Stimulated activated naive CD8-positive, alpha-beta T cell treated with anti-CD3 and anti-CD28 coated beads, Interleukin-15, Interleukin-2, amounts not matched to agents 100 U/mL and 50 U/mL, for 24 hours (primary cell): ENCODE measurements at regions not wholly inside any gene's neighbourhood (a gene's known extent, or its start where the extent isn't known, plus 50 kb on each side); places are given as distances from the start of the nearest gene placed in this dataset.
"Not testable (repeated sequence)": the region's sequence is repeated elsewhere in the genome, so short reads cannot be mapped to it uniquely, and the experiment has no call there.

ENCODE experiments used
- ATAC-seq: fragments of 150-1000 bp; cut with Tn5 transposase; one replicate; pipeline ENCODE4 v1.10.0; 2021
- DNase-seq: peaks from one replicate; pipeline ENCODE4 v3.0.0; 2021

GRCh38 chr22:47370448-47371262 lies 608.2 kb downstream of the TBC1D22A start:
- DNase-seq (no peak), ATAC-seq (no peak)

DNA sequence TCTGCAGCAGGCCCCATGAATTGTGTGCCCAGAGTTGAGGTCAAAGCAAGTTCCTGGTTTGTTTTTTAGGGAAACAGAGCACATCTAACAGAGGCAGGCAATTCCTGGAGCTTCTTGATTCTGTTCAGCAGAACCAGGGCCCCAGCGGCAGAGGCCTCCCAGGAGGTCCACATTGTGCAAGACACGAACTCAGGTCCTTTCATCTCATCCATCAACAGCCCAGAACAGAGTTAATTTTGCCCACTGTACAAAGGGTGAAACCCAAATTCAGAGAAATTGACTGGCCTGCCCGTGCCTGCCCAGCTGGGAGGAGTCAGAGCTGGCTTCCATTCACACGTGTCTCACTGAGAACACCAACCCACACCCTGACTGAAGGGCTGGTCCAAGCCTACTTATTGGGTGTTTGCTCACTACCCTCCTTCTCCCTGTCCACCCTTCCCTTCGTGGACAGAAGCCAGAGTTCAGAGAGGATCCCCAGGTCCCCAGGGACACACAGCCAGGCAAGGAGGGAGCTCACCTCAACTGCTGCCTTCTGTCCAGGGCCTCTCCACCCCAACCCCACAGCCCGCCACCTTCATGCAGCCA lies 607.1 kb downstream of the TBC1D22A start:
- no peak for DNase-seq
- no peak for ATAC-seq

DNA sequence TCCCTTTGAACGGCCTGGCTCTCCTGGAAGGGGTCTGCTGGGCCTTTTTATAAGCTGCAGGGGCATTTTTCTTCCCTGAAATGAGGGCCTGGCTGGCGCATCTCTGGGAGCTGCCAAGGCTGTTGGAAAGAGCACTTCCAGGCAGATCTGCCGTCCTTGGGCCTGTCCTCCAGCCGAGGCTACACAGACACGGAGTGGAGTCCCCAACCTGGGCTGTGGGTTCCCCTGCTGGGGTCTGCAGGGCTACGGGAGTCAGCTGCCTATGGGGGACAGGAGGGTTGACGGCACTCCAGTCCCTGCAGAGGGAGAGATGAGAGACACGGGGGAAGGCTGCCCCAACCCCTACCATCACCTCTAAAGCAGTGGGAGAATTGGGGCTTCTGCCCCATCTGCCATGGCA lies 606.6 kb downstream of the TBC1D22A start:
- ATAC-seq = no peak
- no peak for DNase-seq

DNA sequence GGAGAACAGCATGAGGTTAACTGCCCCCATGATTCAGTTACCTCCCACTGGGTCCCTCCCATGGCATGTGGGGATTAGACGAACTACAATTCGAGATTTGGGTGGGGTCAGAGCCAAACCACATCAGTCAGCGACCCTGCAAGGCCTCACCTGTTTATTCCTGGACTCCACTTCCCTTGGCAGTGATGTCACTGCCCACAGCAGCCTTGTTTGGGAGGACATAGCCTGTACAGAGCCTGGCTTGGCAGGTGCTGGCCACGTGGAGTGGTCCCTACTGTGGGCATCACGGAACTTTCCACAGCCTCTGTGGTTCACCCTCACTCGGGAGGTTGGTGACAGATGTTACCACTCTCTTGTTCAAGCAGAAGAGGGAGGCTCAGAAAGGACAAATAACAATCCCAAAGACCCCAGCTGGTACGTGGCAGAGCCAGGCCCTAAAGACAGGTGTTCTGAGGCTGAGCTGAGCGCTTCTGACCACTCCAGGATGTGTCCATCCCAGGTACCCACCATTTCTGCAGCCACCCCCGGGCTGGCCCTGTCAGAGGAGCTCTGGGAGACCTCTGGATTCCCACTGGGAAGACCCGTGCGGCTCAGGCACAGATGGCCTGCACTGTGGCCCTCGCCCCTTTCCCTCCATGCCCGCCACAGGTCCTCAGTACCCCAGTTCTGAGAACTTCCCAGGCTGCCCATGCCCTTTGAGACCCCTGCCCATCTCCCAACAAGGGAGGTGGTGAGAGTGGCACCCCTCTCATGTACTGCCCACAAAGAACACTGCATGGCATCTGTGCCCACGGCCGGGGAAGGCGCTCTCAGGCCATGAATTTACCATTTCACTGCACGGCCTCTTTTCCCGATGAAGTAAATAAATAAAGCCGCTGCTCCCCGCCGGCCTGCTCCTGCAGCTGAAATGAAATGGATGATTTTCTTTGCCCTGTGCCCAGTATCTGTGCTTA lies 605.8 kb downstream of the TBC1D22A start:
- ATAC-seq (no peak), DNase-seq (no peak)

GRCh38 chr22:47367107-47367690 lies 604.7 kb downstream of the TBC1D22A start:
- no peak for ATAC-seq
- no peak for DNase-seq

GRCh38 chr22:47366026-47366767 lies 603.7 kb downstream of the TBC1D22A start:
- ATAC-seq = no peak

DNA sequence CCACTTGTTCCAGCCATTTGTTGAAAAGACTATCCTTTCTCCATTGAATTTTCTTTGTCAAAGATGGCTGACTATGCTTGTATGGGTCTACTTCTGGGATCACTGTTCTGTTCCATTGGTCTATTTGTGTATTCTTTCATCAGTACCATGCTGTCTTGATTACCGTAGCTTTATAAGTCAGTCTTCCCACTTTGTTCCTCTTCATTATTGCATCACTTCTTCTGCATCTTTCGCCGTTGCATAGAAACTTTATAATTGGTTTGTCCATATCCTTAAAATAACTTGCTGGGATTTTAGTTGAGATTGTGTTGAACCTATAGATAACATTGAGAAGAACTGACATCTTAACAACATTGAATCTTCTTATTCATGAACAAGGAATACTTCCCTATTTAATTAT lies 598.8 kb downstream of the TBC1D22A start:
- no peak for DNase-seq
- no peak for ATAC-seq

More at GRCh38 chr22:47366026-47366767, 603.7 kb downstream of the TBC1D22A start:
- DNase-seq = no peak

GRCh38 chr22:47357493-47357892 lies 595.0 kb downstream of the TBC1D22A start:
- DNase-seq (no peak), ATAC-seq (no peak)

DNA sequence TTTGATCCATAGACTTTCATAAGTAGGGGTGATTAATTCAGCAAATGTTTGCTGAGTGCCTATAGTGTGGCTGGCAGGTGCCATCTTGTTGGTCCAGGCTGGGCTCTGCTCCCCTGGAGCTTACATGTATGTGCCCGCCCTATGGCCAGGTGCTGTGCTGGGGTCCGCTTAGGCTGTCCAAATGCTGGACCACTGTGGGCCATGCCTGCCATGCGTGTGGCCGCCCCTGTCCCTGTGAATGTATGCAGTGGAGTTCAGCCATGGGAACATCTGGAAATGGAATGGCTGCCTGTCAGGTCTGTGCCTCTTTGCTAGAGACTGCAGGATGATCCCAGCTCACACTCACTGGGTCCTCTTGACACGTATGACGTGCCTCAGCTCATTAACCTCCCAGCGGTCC lies 594.6 kb downstream of the TBC1D22A start:
- ATAC-seq (no peak), DNase-seq (no peak)

- DNase-seq (no peak), ATAC-seq (no peak)
Measured at GRCh38 chr22:47356511-47357011, 594.1 kb downstream of the TBC1D22A start.

GRCh38 chr22:47355776-47356510 lies 593.5 kb downstream of the TBC1D22A start:
- DNase-seq (no peak), ATAC-seq (no peak)

- ATAC-seq = no peak
- no peak for DNase-seq
Measured at GRCh38 chr22:47355388-47355725, 592.9 kb downstream of the TBC1D22A start.

- DNase-seq (no peak), ATAC-seq (no peak)
Measured at GRCh38 chr22:47354668-47355387, 592.4 kb downstream of the TBC1D22A start.

DNA sequence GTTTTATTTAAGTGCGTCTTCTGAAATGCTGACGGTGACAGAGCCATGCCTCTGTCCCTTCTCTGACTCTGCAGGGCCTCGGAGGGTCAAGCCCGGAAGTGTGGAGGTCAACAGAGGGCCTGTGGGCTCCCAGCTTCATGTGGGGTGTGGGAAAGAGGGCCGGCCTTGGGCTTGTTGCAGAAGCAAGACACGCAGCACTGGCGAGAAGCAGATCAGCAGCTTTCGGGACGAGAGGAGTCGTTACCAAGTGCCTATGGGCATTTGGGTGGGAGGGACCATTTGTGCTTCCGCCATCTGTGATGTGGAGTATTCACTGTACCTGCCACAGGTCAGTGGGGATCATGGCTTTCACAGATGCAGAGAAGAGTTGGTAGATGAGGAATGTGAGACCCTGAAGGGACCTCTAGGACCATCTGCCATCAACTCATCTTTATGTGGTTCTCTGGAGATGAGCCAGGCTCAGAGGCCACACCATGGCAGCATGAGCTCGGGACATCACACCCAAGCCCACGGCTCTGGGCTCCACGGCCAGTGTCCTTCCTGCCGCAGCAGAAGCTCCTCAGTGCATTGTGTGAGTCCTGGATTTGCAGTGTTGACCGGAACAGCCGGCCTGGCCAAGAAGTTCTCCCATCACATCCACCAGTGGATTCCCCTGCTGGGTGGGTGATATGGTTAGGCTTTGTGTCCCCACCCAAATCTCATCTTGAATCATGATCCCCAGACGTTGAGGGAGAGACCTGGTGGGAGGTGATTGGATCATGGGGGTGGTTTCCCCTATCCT lies 590.7 kb downstream of the TBC1D22A start:
- DNase-seq = no peak
- ATAC-seq = no peak

DNA sequence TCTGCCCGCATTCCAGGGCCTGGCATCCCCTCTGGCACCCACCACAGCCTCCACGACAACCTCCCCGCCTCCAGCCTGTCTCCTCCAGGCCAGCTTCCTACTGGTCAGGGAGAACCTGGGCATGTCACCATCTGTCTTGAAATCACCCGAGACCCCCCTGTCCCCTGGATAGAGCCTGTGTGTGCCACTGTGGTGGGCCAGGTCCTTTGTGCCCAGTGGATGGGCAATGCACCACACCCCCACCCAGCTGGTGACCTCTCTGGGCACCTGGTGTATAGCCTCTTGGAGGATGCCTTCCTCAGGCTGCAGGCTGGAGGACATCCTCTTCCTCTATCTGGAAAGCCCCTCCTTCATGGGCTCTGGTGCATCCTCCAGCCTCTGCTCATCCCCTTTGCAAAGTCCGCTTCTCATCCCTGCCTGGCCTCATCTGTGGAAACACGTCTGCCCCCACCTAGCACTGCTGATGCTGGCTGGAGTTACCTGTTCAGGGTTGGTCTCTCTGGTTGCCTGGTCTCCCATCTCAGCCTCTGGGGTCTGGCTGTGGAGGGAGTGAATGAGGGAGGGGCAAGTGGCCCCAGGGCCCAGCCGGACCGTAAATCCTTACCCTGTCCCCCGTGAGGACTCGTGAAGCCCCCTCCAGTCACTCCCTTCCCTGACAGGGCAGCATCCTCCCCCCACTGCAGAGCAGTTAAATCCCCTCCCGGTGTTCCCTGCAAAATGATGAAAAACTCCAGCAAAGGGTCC lies 589.6 kb downstream of the TBC1D22A start:
- DNase-seq (no peak), ATAC-seq (no peak)

DNA sequence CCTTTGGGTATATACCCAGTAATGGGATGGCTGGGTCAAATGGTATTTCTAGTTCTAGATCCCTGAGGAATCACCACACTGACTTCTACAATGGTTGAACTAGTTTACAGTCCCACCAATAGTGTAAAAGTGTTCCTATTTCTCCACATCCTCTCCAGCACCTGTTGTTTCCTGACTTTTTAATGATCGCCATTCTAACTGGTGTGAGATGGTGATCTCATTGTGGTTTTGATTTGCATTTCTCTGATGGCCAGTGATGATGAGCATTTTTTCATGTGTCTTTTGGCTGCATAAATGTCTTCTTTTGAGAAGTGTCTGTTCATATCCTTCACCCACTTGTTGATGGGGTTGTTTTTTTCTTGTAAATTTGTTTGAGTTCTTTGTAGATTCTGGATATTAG lies 583.8 kb downstream of the TBC1D22A start:
- not testable (repeated sequence) for ATAC-seq, DNase-seq

- DNase-seq = no peak
- peak; percentile 36 for ATAC-seq
Measured at GRCh38 chr22:47345025-47345424, 582.6 kb downstream of the TBC1D22A start.

GRCh38 chr22:47344414-47344813 lies 582.0 kb downstream of the TBC1D22A start:
- ATAC-seq (no peak), DNase-seq (no peak)

GRCh38 chr22:47343611-47344010 lies 581.2 kb downstream of the TBC1D22A start:
- ATAC-seq (no peak), DNase-seq (no peak)
